H9 (cell line): ENCODE measurements at regions not wholly inside any gene's neighbourhood (a gene's known extent, or its start where the extent isn't known, plus 50 kb on each side); places are given as distances from the start of the nearest gene placed in this dataset.

Experiments used
- DNase-seq: peaks from one replicate; pipeline ENCODE4 v3.0.0-alpha.2; 2017
- H2AFZ ChIP-seq: one replicate; pipeline ENCODE4 v1.6.1; 2013; ENCODE audit warnings: mild to moderate bottlenecking, low read length, control low read depth, moderate library complexity
- H2AK5ac ChIP-seq: 2 replicates; pipeline ENCODE4 v1.6.1; 2013; ENCODE audit warnings: low read length, control low read depth, mixed read lengths; ENCODE audit not compliant: insufficient read length
- H2BK120ac ChIP-seq: one replicate; pipeline ENCODE4 v1.6.1; 2013; ENCODE audit warnings: low read depth, mild to moderate bottlenecking, low read length, control low read depth, inconsistent platforms; ENCODE audit not compliant: poor library complexity, severe bottlenecking
- H2BK12ac ChIP-seq: 2 replicates; pipeline ENCODE4 v1.6.1; 2013; ENCODE audit warnings: low read length, control low read depth, mixed read lengths, low read depth; ENCODE audit not compliant: insufficient read length
- H2BK15ac ChIP-seq: 2 replicates; pipeline ENCODE4 v1.6.1; 2013; ENCODE audit warnings: low read depth, low read length, control low read depth
- H2BK20ac ChIP-seq: one replicate; pipeline ENCODE4 v1.6.1; 2013; ENCODE audit warnings: low read depth, mild to moderate bottlenecking, low read length, control low read depth, inconsistent platforms; ENCODE audit not compliant: poor library complexity, severe bottlenecking
- H2BK5ac ChIP-seq: 2 replicates; pipeline ENCODE4 v1.6.1; 2013; ENCODE audit warnings: low read length, control low read depth, mixed read lengths; ENCODE audit not compliant: insufficient read length
- H3K14ac ChIP-seq: 2 replicates; pipeline ENCODE4 v1.6.1; 2013; ENCODE audit warnings: low read length, control low read depth; ENCODE audit not compliant: insufficient read depth
- H3K18ac ChIP-seq: 2 replicates; pipeline ENCODE4 v1.6.1; 2013; ENCODE audit warnings: low read depth, mild to moderate bottlenecking, mixed read lengths, low read length, control low read depth; ENCODE audit not compliant: insufficient read length
- H3K23ac ChIP-seq: 2 replicates; pipeline ENCODE4 v1.6.1; 2013; ENCODE audit warnings: low read length, control low read depth, mixed read lengths, low read depth; ENCODE audit not compliant: insufficient read length
- H3K23me2 ChIP-seq: 2 replicates; pipeline ENCODE4 v1.6.1; 2013; ENCODE audit warnings: low read depth, mild to moderate bottlenecking, mixed read lengths, low read length, control low read depth; ENCODE audit not compliant: insufficient read length, poor library complexity, severe bottlenecking
- H3K27ac ChIP-seq: 2 replicates; pipeline ENCODE4 v1.5.1; 2013; ENCODE audit warnings: low read length, control low read depth, mixed read lengths, low read depth; ENCODE audit not compliant: insufficient read length
- H3K27me3 ChIP-seq: 2 replicates; pipeline ENCODE4 v1.6.1; 2013; ENCODE audit warnings: low read length, control low read depth, inconsistent platforms; ENCODE audit not compliant: insufficient read depth
- H3K4ac ChIP-seq: 2 replicates; pipeline ENCODE4 v1.6.1; 2013; ENCODE audit warnings: low read depth, mild to moderate bottlenecking, control low read depth, inconsistent platforms, low read length, moderate library complexity
- H3K4me1 ChIP-seq: 2 replicates; pipeline ENCODE4 v1.6.1; 2013; ENCODE audit warnings: low read length, control low read depth, inconsistent platforms; ENCODE audit not compliant: insufficient read depth
- H3K4me2 ChIP-seq: 2 replicates; pipeline ENCODE4 v1.6.1; 2013; ENCODE audit warnings: low read length, control low read depth, mixed read lengths; ENCODE audit not compliant: insufficient read length, insufficient read depth
- H3K56ac ChIP-seq: 2 replicates; pipeline ENCODE4 v1.6.1; 2013; ENCODE audit warnings: low read depth, mild to moderate bottlenecking, mixed read lengths, low read length, control low read depth; ENCODE audit not compliant: insufficient read length
- H3K79me1 ChIP-seq: 2 replicates; pipeline ENCODE4 v1.6.1; 2013; ENCODE audit warnings: low read depth, mild to moderate bottlenecking, moderate library complexity, low read length, control low read depth, inconsistent platforms; ENCODE audit not compliant: insufficient read depth, poor library complexity, severe bottlenecking
- H3K79me2 ChIP-seq: 2 replicates; pipeline ENCODE4 v1.6.1; 2013; ENCODE audit warnings: low read length, control low read depth, inconsistent platforms; ENCODE audit not compliant: insufficient read depth
- H3K9ac ChIP-seq: 2 replicates; pipeline ENCODE4 v1.6.1; 2013; ENCODE audit warnings: low read length, control low read depth, mixed read lengths; ENCODE audit not compliant: insufficient read length; ENCODE audit errors: extremely low read depth
- H3K9me3 ChIP-seq: one replicate; pipeline ENCODE4 v1.6.1; 2013; ENCODE audit warnings: low read depth, low read length, inconsistent platforms; ENCODE audit not compliant: control insufficient read depth
- H3T11ph ChIP-seq: one replicate; pipeline ENCODE4 v1.6.1; 2013; ENCODE audit warnings: mild to moderate bottlenecking, low read length, control low read depth, inconsistent platforms
- H4K20me1 ChIP-seq: one replicate; pipeline ENCODE4 v1.6.1; 2013; ENCODE audit not compliant: control insufficient read depth, insufficient read length, insufficient read depth
- H4K5ac ChIP-seq: 2 replicates; pipeline ENCODE4 v1.6.1; 2013; ENCODE audit warnings: low read depth, mild to moderate bottlenecking, mixed read lengths, low read length, control low read depth; ENCODE audit not compliant: insufficient read length
- H4K8ac ChIP-seq: replicated peaks from 2 replicates; pipeline ENCODE4 v1.6.1; 2013; ENCODE audit warnings: low read length, control low read depth, mixed read lengths, low read depth; ENCODE audit not compliant: insufficient read length
- H4K91ac ChIP-seq: 2 replicates; pipeline ENCODE4 v1.6.1; 2013; ENCODE audit warnings: low read depth, mild to moderate bottlenecking, moderate library complexity, mixed read lengths, low read length, control low read depth; ENCODE audit not compliant: insufficient read length
- H3K27ac Mint-ChIP-seq, 3 experiments: 2 replicates in 2 of 3; 3 replicates in 1 of 3; pipeline ENCODE4 v1.8.0; 2020 to 2021; ENCODE audit warnings: mixed read lengths in 3 of 3, mild to moderate bottlenecking in 1 of 3, moderate library complexity in 1 of 3
- H3K27me3 Mint-ChIP-seq: 2 replicates; pipeline ENCODE4 v1.8.0; 2021; ENCODE audit warnings: low read depth, mild to moderate bottlenecking, moderate library complexity, mixed read lengths
- H3K36me3 Mint-ChIP-seq, 3 experiments: 2 replicates in 2 of 3; 3 replicates in 1 of 3; pipeline ENCODE4 v1.8.0; 2020 to 2021; ENCODE audit warnings: low read depth in 3 of 3, mixed read lengths in 3 of 3; ENCODE audit not compliant: insufficient read depth in 1 of 3
- H3K4me1 Mint-ChIP-seq, 2 experiments: 2 replicates each; pipeline ENCODE4 v1.8.0; 2020; ENCODE audit warnings: mixed read lengths in 2 of 2
- H3K4me3 Mint-ChIP-seq, 2 experiments: 2 replicates in 1 of 2; 3 replicates in 1 of 2; pipeline ENCODE4 v1.8.0; 2020 to 2021; ENCODE audit warnings: mild to moderate bottlenecking in 2 of 2, mixed read lengths in 2 of 2, moderate library complexity in 1 of 2
- H3K9me3 Mint-ChIP-seq, 2 experiments: 2 replicates in 1 of 2; 3 replicates in 1 of 2; pipeline ENCODE4 v1.8.0; 2020; ENCODE audit warnings: mild to moderate bottlenecking in 2 of 2, mixed read lengths in 2 of 2, moderate library complexity in 1 of 2
- WGBS: extraction: QIAGEN DNeasy Blood & Tissue Kit; methylation state at CpG from one replicate; pipeline ENCODE4 v1.1.7; 2013; ENCODE audit warnings: missing lambda C conversion rate, low lambda C conversion rate, mixed read lengths; ENCODE audit not compliant: insufficient read length; ENCODE audit errors: extremely low coverage; 5-methylcytosine and 5-hydroxymethylcytosine counted together
- TF ChIP-seq, protein P1 (sequence below): fragments of 200-600 bp; sonication (generic); conservative IDR thresholded peaks from 3 replicates; pipeline ENCODE4 v1.8.0; 2021; ENCODE audit warnings: antibody characterized with exemption, mild to moderate bottlenecking

DNA sequence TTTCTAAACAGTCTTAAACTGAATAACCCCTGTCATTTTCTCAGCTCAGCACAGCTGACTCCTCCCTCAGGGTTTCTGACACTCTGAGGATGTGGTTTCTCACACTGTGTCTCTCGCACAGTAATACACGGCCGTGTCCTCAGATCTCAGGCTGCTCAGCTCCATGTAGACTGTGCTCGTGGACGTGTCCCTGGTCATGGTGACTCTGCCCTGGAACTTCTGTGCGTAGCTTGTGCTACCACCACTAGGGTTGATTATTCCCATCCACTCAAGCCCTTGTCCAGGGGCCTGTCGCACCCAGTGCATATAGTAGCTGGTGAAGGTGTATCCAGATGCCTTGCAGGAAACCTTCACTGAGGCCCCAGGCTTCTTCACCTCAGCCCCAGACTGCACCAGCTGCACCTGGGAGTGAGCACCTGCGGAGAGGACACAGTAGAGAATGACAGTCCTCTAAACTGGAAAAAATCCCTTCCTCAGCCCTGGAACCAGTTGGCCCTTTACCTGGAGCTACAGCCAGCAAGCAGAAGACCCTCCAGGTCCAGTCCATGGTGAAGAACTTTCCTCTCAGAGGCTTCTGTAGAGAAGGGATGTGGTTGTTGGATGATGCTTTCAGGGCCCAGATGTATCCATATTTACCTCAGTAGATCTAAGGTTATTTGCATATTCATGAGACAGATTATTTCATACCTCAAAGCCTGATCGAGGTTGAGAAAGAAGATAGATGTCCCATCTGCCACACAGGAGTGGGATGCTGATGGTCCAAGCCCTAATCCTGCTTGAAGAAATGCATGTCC, 984.8 kb downstream of the TMEM121 start:
- no peaks in the 10 kb centered on the region for H3K4me1 Mint-ChIP-seq
- H3T11ph ChIP-seq: no peak overlapping the region
- no peak overlapping the region for H3K14ac ChIP-seq
- no peak overlapping the region for H3K27ac Mint-ChIP-seq
- peaks cover 98% of the 10 kb centered on the region for H3K9me3 ChIP-seq
- H4K91ac ChIP-seq: no peak overlapping the region
- H3K27me3 Mint-ChIP-seq: peaks cover 3% of the 10 kb centered on the region; the same call in 1 of the 2 replicates
- H3K79me2 ChIP-seq: no peaks in the 10 kb centered on the region
- H3K23ac ChIP-seq: no peak overlapping the region
- H3K56ac ChIP-seq: no peak overlapping the region
- TF ChIP-seq, protein P1, sequence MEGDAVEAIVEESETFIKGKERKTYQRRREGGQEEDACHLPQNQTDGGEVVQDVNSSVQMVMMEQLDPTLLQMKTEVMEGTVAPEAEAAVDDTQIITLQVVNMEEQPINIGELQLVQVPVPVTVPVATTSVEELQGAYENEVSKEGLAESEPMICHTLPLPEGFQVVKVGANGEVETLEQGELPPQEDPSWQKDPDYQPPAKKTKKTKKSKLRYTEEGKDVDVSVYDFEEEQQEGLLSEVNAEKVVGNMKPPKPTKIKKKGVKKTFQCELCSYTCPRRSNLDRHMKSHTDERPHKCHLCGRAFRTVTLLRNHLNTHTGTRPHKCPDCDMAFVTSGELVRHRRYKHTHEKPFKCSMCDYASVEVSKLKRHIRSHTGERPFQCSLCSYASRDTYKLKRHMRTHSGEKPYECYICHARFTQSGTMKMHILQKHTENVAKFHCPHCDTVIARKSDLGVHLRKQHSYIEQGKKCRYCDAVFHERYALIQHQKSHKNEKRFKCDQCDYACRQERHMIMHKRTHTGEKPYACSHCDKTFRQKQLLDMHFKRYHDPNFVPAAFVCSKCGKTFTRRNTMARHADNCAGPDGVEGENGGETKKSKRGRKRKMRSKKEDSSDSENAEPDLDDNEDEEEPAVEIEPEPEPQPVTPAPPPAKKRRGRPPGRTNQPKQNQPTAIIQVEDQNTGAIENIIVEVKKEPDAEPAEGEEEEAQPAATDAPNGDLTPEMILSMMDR: no peak
- H2BK5ac ChIP-seq: no peak overlapping the region
- DNase-seq: no peak
- no peaks in the 10 kb centered on the region for H3K4me1 ChIP-seq
- no peaks in the 10 kb centered on the region for H4K20me1 ChIP-seq
- H3K79me1 ChIP-seq: no peaks in the 10 kb centered on the region
- H3K18ac ChIP-seq: no peak overlapping the region
- H4K5ac ChIP-seq: no peak overlapping the region
- H2AFZ ChIP-seq: no peak overlapping the region
- no peak overlapping the region for H2AK5ac ChIP-seq
- peaks cover 9 to 46% (median 22%) of the 10 kb centered on the region in 3 experiments; a peak in 6 of 7 replicates for H3K36me3 Mint-ChIP-seq
- no CpG with 5 or more reads among the region's 9 CpGs for WGBS
- no peak overlapping the region for H2BK15ac ChIP-seq
- no peak overlapping the region for H3K4me2 ChIP-seq
- H2BK20ac ChIP-seq: no peak overlapping the region
- H2BK12ac ChIP-seq: no peak overlapping the region
- H4K8ac ChIP-seq: no peak overlapping the region
- peaks cover 99 to 100% of the 10 kb centered on the region in 2 experiments for H3K9me3 Mint-ChIP-seq
- H3K27me3 ChIP-seq: no peaks in the 10 kb centered on the region
- no peak overlapping the region for H3K9ac ChIP-seq
- H2BK120ac ChIP-seq: no peak overlapping the region
- no peaks in the 10 kb centered on the region for H3K23me2 ChIP-seq
- no peak overlapping the region for H3K27ac ChIP-seq
- no peak overlapping the region for H3K4me3 Mint-ChIP-seq
- no peak overlapping the region for H3K4ac ChIP-seq
